IMR-90 (cell line): ENCODE measurements at regions not wholly inside any gene's neighbourhood (a gene's known extent, or its start where the extent isn't known, plus 50 kb on each side); places are given as distances from the start of the nearest gene placed in this dataset.

Experiments
- ATAC-seq: fragments of 200-7000 bp; cut with Tn5 transposase; 2 replicates; pipeline ENCODE4 v1.9.1; 2020; ENCODE audit warnings: low read depth, mild to moderate bottlenecking, moderate library complexity
- BruUV-seq: library from RNA; stranded (reverse); fragments of 400-500 nt; replicated peaks from 2 replicates; lab custom pipeline; 2021; lab: Mats Ljungman, UMichigan
- CTCF ChIA-PET: fragments of 300-600 bp; formaldehyde crosslinking; extraction: SDS; loops from one replicate; lab custom pipeline; 2021; ENCODE audit warnings: antibody characterized with exemption; lab: Yijun Ruan, JAX
- POLR2A ChIA-PET: fragments of 300-600 bp; sonication (Branson Sonifier 250); formaldehyde crosslinking; loops from one replicate; lab custom pipeline; 2022; ENCODE audit warnings: antibody characterized with exemption; ENCODE audit not compliant: unreplicated experiment; lab: Charles Lee
- DNase-seq: peaks from one replicate; pipeline ENCODE4 v3.0.0; 2013
- H2AFZ ChIP-seq: replicated peaks from 2 replicates; pipeline ENCODE3; 2013; ENCODE audit warnings: low read length, mild to moderate bottlenecking; ENCODE audit not compliant: poor library complexity
- H2AK5ac ChIP-seq: 2 replicates; pipeline ENCODE4 v1.6.1; 2013; ENCODE audit warnings: low read depth, low read length, inconsistent platforms
- H2AK9ac ChIP-seq: replicated peaks from 2 replicates; pipeline ENCODE3; 2013; ENCODE audit warnings: mild to moderate bottlenecking, low read depth, low read length, moderate library complexity; ENCODE audit not compliant: poor library complexity
- H2BK120ac ChIP-seq: 2 replicates; pipeline ENCODE4 v1.6.1; 2013; ENCODE audit warnings: low read depth, low read length, inconsistent platforms
- H2BK15ac ChIP-seq: 3 replicates; pipeline ENCODE4 v1.6.1; 2013; ENCODE audit warnings: low read depth, low read length, inconsistent platforms
- H2BK20ac ChIP-seq: 2 replicates; pipeline ENCODE4 v1.6.1; 2013; ENCODE audit warnings: low read depth, mild to moderate bottlenecking, inconsistent platforms, low read length, moderate library complexity
- H2BK5ac ChIP-seq: 2 replicates; pipeline ENCODE4 v1.6.1; 2013; ENCODE audit warnings: mild to moderate bottlenecking, low read depth, low read length, inconsistent platforms; ENCODE audit not compliant: poor library complexity, severe bottlenecking
- H3K14ac ChIP-seq: replicated peaks from 2 replicates; pipeline ENCODE4 v1.6.1; 2013; ENCODE audit warnings: low read depth, low read length, inconsistent platforms
- H3K18ac ChIP-seq: 2 replicates; pipeline ENCODE4 v1.6.1; 2013; ENCODE audit warnings: low read depth, low read length, control low read depth
- H3K23ac ChIP-seq: 2 replicates; pipeline ENCODE4 v1.6.1; 2013; ENCODE audit warnings: low read depth, low read length, inconsistent platforms
- H3K27ac ChIP-seq: 2 replicates; pipeline ENCODE4 v1.5.1; 2013; ENCODE audit warnings: mild to moderate bottlenecking, control low read depth, low read length; ENCODE audit not compliant: insufficient read depth
- H3K27me3 ChIP-seq: 2 replicates; pipeline ENCODE4 v1.6.1; 2013; ENCODE audit warnings: low read length; ENCODE audit not compliant: control insufficient read depth, insufficient read depth
- H3K36me3 ChIP-seq: 2 replicates; pipeline ENCODE4 v1.6.1; 2013; ENCODE audit warnings: low read length, mixed read lengths; ENCODE audit not compliant: control insufficient read depth, insufficient read depth
- H3K4ac ChIP-seq: 2 replicates; pipeline ENCODE4 v1.6.1; 2013; ENCODE audit warnings: low read depth, low read length, inconsistent platforms
- H3K4me1 ChIP-seq: 2 replicates; pipeline ENCODE4 v1.6.1; 2013; ENCODE audit warnings: low read length, mixed read lengths; ENCODE audit not compliant: control insufficient read depth, insufficient read depth
- H3K4me2 ChIP-seq: 2 replicates; pipeline ENCODE4 v1.6.1; 2013; ENCODE audit warnings: low read depth, mild to moderate bottlenecking, control low read depth, low read length, moderate library complexity
- H3K4me3 ChIP-seq: 2 replicates; pipeline ENCODE4 v1.5.1; 2013; ENCODE audit warnings: low read depth, mild to moderate bottlenecking, control low read depth, low read length, moderate library complexity; ENCODE audit not compliant: insufficient read depth
- H3K56ac ChIP-seq: 2 replicates; pipeline ENCODE4 v1.6.1; 2013; ENCODE audit warnings: low read length, inconsistent platforms; ENCODE audit not compliant: insufficient read depth; ENCODE audit errors: extremely low read depth
- H3K79me1 ChIP-seq, 2 experiments: 2 replicates each; pipeline ENCODE4 v1.6.1; 2013; ENCODE audit warnings: low read length in 2 of 2, inconsistent platforms in 1 of 2, low read depth in 1 of 2
- H3K9ac ChIP-seq: 2 replicates; pipeline ENCODE4 v1.6.1; 2013; ENCODE audit warnings: low read depth, low read length, control low read depth
- H3K9me1 ChIP-seq: 2 replicates; pipeline ENCODE4 v1.6.1; 2013; ENCODE audit warnings: low read length, inconsistent platforms; ENCODE audit not compliant: insufficient read depth
- H3K9me3 ChIP-seq: 2 replicates; pipeline ENCODE4 v1.6.1; 2013; ENCODE audit warnings: low read length; ENCODE audit not compliant: control insufficient read depth, insufficient read depth
- H4K20me1 ChIP-seq: 2 replicates; pipeline ENCODE4 v1.6.1; 2013; ENCODE audit warnings: low read length, inconsistent platforms; ENCODE audit not compliant: insufficient read depth
- H4K5ac ChIP-seq: 2 replicates; pipeline ENCODE4 v1.6.1; 2013; ENCODE audit warnings: mild to moderate bottlenecking, low read depth, low read length, control low read depth
- H4K8ac ChIP-seq, 2 experiments: 2 replicates each; pipeline ENCODE4 v1.6.1; 2013; ENCODE audit warnings: low read depth in 2 of 2, low read length in 2 of 2, control low read depth in 1 of 2, inconsistent platforms in 1 of 2
- H4K91ac ChIP-seq: 2 replicates; pipeline ENCODE4 v1.6.1; 2013; ENCODE audit warnings: low read depth, low read length, inconsistent platforms; ENCODE audit not compliant: insufficient read depth
- CEBPB ChIP-seq: IDR thresholded peaks from 2 replicates; pipeline ENCODE4 v1.6.1; 2012; ENCODE audit warnings: low read depth, low read length, improper control_type of control experiment
- CHD1 ChIP-seq: IDR thresholded peaks from 2 replicates; pipeline ENCODE4 v1.6.1; 2012; ENCODE audit warnings: low read depth, low read length, improper control_type of control experiment
- CTCF ChIP-seq: conservative IDR thresholded peaks from 2 replicates; pipeline ENCODE4 v1.5.1; 2012; ENCODE audit warnings: mild to moderate bottlenecking, low read depth, low read length, improper control_type of control experiment
- ELK1 ChIP-seq: fragments of 150-350 bp; IDR thresholded peaks from 2 replicates; pipeline ENCODE4 v1.6.1; 2016; ENCODE audit warnings: low read depth, mild to moderate bottlenecking, low read length, moderate library complexity, borderline replicate concordance
- FOS ChIP-seq: fragments of 150-350 bp; IDR thresholded peaks from 2 replicates; pipeline ENCODE4 v1.6.1; 2016; ENCODE audit warnings: low read depth, low read length
- MAFK ChIP-seq: IDR thresholded peaks from 2 replicates; pipeline ENCODE4 v1.6.1; 2012; ENCODE audit warnings: low read depth, low read length, improper control_type of control experiment
- MAZ ChIP-seq: IDR thresholded peaks from 2 replicates; pipeline ENCODE4 v1.6.1; 2012; ENCODE audit warnings: low read depth, mild to moderate bottlenecking, low read length, improper control_type of control experiment, moderate library complexity, borderline replicate concordance
- MXI1 ChIP-seq: IDR thresholded peaks from 2 replicates; pipeline ENCODE4 v1.6.1; 2012; ENCODE audit warnings: low read depth, mild to moderate bottlenecking, low read length, moderate library complexity, borderline replicate concordance
- NFE2L2 ChIP-seq: fragments of 150-350 bp; IDR thresholded peaks from 2 replicates; pipeline ENCODE4 v1.6.1; 2016; ENCODE audit warnings: low read depth, mild to moderate bottlenecking, low read length
- RCOR1 ChIP-seq: IDR thresholded peaks from 2 replicates; pipeline ENCODE4 v1.6.1; 2012; ENCODE audit warnings: mild to moderate bottlenecking, low read length, improper control_type of control experiment; ENCODE audit not compliant: insufficient replicate concordance
- RFX5 ChIP-seq: IDR thresholded peaks from 2 replicates; pipeline ENCODE4 v1.8.0; 2012; ENCODE audit warnings: low read depth, mild to moderate bottlenecking, low read length, moderate library complexity
- SMC3 ChIP-seq: fragments of 150-350 bp; IDR thresholded peaks from 2 replicates; pipeline ENCODE4 v1.6.1; 2016; ENCODE audit warnings: low read depth, mild to moderate bottlenecking, antibody characterized with exemption, low read length, moderate library complexity
- WGBS, 2 experiments: methylation state at CpG; one replicate each; pipeline versions ENCODE4 v1.1.5 to v1.1.7; 2013; ENCODE audit warnings: missing lambda C conversion rate in 2 of 2; ENCODE audit not compliant: insufficient read length in 1 of 2; ENCODE audit errors: extremely low coverage in 2 of 2; 5-methylcytosine and 5-hydroxymethylcytosine counted together
- dilution Hi-C: fragments of 300-500 bp; cut with HindIII; formaldehyde crosslinking; loops from one replicate; pipeline ENCODE4 v1.14.3; 2018; ENCODE audit warnings: low sequenced_read_pairs; ENCODE audit not compliant: unreplicated experiment
- in situ Hi-C: fragments of 300-500 bp; cut with MboI; formaldehyde crosslinking; loops from 3 replicates; pipeline ENCODE4 v1.14.3; 2019; ENCODE audit warnings: low sequenced_read_pairs, inconsistent platforms, mixed read lengths
- intact Hi-C: fragments of 100-400 bp; cut with micrococcal nuclease; formaldehyde crosslinking; loops from 2 replicates; pipeline ENCODE4 v1.10.0; 2022

- H3K9me3 ChIP-seq, result no peaks in the 10 kb centered on the region
- no peak overlapping the region for H2BK15ac ChIP-seq
- H3K9me1 ChIP-seq, result no peaks in the 10 kb centered on the region
- no peak overlapping the region for H3K18ac ChIP-seq
- ChIA-PET CTCF (interaction anchor here (0.5 to 0.9 kb wide), 2 partner anchors 10 to 672 kb away, joined by 3 read pairs; no protein-coding TSS in a partner anchor), POLR2A (no interaction called here)
- no peak overlapping the region for H3K4me2 ChIP-seq
- no peak for ATAC-seq
- in situ Hi-C loops, result no loop called here
- no peak overlapping the region for H4K8ac ChIP-seq
- H2BK120ac ChIP-seq, result no peak overlapping the region
- no peak overlapping the region for H3K27ac ChIP-seq
- BruUV-seq, result no TSS peak
- H3K4me3 ChIP-seq, result no peak overlapping the region
- no peak overlapping the region for H2BK20ac ChIP-seq
- no peak for DNase-seq
- H4K20me1 ChIP-seq, result no peaks in the 10 kb centered on the region
- H3K27me3 ChIP-seq, result no peaks in the 10 kb centered on the region
- H3K9ac ChIP-seq, result no peak overlapping the region
- H3K4me1 ChIP-seq, result no peaks in the 10 kb centered on the region
- H3K56ac ChIP-seq, result no peak overlapping the region
- H4K5ac ChIP-seq, result no peak overlapping the region
- intact Hi-C loops, result no loop called here
- no peak overlapping the region for H3K4ac ChIP-seq
- TF ChIP-seq NFE2L2 (no peak), RFX5 (no peak), MAZ (no peak), RCOR1 (no peak), FOS (no peak), SMC3 (no peak), CEBPB (no peak), MXI1 (no peak), ELK1 (no peak), CTCF (no peak), CHD1 (no peak), MAFK (no peak)
- no peak overlapping the region for H4K91ac ChIP-seq
- dilution Hi-C loops, result no loop called here
- H2AK5ac ChIP-seq, result no peak overlapping the region
- no peak overlapping the region for H2AFZ ChIP-seq
- H3K36me3 ChIP-seq, result no peaks in the 10 kb centered on the region
- H3K79me1 ChIP-seq, result no peaks in the 10 kb centered on the region
- no peak overlapping the region for H3K14ac ChIP-seq
- no peak overlapping the region for H3K23ac ChIP-seq
- H2BK5ac ChIP-seq, result no peak overlapping the region
- no peak overlapping the region for H2AK9ac ChIP-seq
- WGBS, 2 experiments, result no CpG with 5 or more reads among the region's 2 CpGs
These were observed 297.1 kb downstream of the ASXL3 start for GRCh38 chr18:33875029-33875565.
